Skeletal muscle satellite cell (primary cell): ENCODE measurements at regions not wholly inside any gene's neighbourhood (a gene's known extent, or its start where the extent isn't known, plus 50 kb on each side); places are given as distances from the start of the nearest gene placed in this dataset.

Source experiments
- H3K27me3 ChIP-seq: 2 replicates; pipeline ENCODE4 v1.7.0; 2013; ENCODE audit warnings: low read length; ENCODE audit not compliant: control insufficient read depth, insufficient read depth
- H3K36me3 ChIP-seq: 2 replicates; pipeline ENCODE4 v1.7.0; 2013; ENCODE audit warnings: mild to moderate bottlenecking, control low read depth, low read length; ENCODE audit not compliant: insufficient read depth
- H3K4me1 ChIP-seq: 2 replicates; pipeline ENCODE4 v1.7.0; 2013; ENCODE audit warnings: low read length; ENCODE audit not compliant: control insufficient read depth, insufficient read depth
- H3K4me2 ChIP-seq: 2 replicates; pipeline ENCODE4 v1.7.0; 2013; ENCODE audit warnings: mild to moderate bottlenecking, low read length
- H3K4me3 ChIP-seq: 2 replicates; pipeline ENCODE4 v1.7.0; 2013; ENCODE audit warnings: low read length
- H3K9ac ChIP-seq: 2 replicates; pipeline ENCODE4 v1.7.0; 2013; ENCODE audit warnings: mild to moderate bottlenecking, low read depth, low read length, moderate library complexity
- H3K9me3 ChIP-seq: replicated peaks from 2 replicates; pipeline ENCODE4 v1.7.0; 2013; ENCODE audit warnings: mild to moderate bottlenecking, control low read depth, low read length

GRCh38 chr9:131794393-131794792, 54.5 kb upstream of the RAPGEF1 start:
- H3K4me1 ChIP-seq = no peaks in the 10 kb centered on the region
- no peak overlapping the region for H3K9ac ChIP-seq
- no peak overlapping the region for H3K4me3 ChIP-seq
- peaks cover 75% of the 10 kb centered on the region for H3K27me3 ChIP-seq
- peaks cover 4% of the 10 kb centered on the region for H3K9me3 ChIP-seq
- no peak overlapping the region for H3K4me2 ChIP-seq
- no peaks in the 10 kb centered on the region for H3K36me3 ChIP-seq

GRCh38 chr9:131791542-131792254, 51.8 kb upstream of the RAPGEF1 start:
- H3K4me1 ChIP-seq = no peaks in the 10 kb centered on the region
- H3K4me3 ChIP-seq = no peak overlapping the region
- no peak overlapping the region for H3K4me2 ChIP-seq
- H3K36me3 ChIP-seq = no peaks in the 10 kb centered on the region
- peaks cover 5% of the 10 kb centered on the region for H3K9me3 ChIP-seq
- peaks cover 75% of the 10 kb centered on the region for H3K27me3 ChIP-seq
- no peak overlapping the region for H3K9ac ChIP-seq
